ENCODE measurements at regions not wholly inside any gene's neighbourhood (a gene's known extent, or its start where the extent isn't known, plus 50 kb on each side); places are given as distances from the start of the nearest gene placed in this dataset.

GRCh38 chr6:62530985-62531384 lies 245.0 kb upstream of the KHDRBS2 start:
- no peak for DNase-seq (ENCODE audit: low spot score)
- Mint-ChIP-seq H3K27me3 (ENCODE audit: low read depth) (no peaks in the 10 kb centered on the region), H3K9me3 (ENCODE audit: low read depth) (peaks cover 15% of the 10 kb centered on the region), H3K36me3 (ENCODE audit: low read depth) (no peaks in the 10 kb centered on the region), H3K4me3 (ENCODE audit: unreplicated experiment) (no peak overlapping the region), H3K4me1 (ENCODE audit: low read depth) (no peaks in the 10 kb centered on the region), H3K27ac (ENCODE audit: unreplicated experiment) (no peak overlapping the region)
- no peak for TF ChIP-seq CTCF (IDR thresholded peaks at IDR 0.05)

- H3K36me3 Mint-ChIP-seq (ENCODE audit: low read depth): no peaks in the 10 kb centered on the region
- H3K27ac Mint-ChIP-seq (ENCODE audit: unreplicated experiment): no peak overlapping the region
- no peaks in the 10 kb centered on the region for H3K27me3 Mint-ChIP-seq (ENCODE audit: low read depth)
- peaks cover 12% of the 10 kb centered on the region for H3K9me3 Mint-ChIP-seq (ENCODE audit: low read depth)
- no peak overlapping the region for H3K4me3 Mint-ChIP-seq (ENCODE audit: unreplicated experiment)
- no peak for TF ChIP-seq CTCF (IDR thresholded peaks at IDR 0.05)
- no peak for DNase-seq (ENCODE audit: low spot score)
- H3K4me1 Mint-ChIP-seq (ENCODE audit: low read depth): no peaks in the 10 kb centered on the region
These were observed 243.0 kb upstream of the KHDRBS2 start for GRCh38 chr6:62528894-62529526.

DNA sequence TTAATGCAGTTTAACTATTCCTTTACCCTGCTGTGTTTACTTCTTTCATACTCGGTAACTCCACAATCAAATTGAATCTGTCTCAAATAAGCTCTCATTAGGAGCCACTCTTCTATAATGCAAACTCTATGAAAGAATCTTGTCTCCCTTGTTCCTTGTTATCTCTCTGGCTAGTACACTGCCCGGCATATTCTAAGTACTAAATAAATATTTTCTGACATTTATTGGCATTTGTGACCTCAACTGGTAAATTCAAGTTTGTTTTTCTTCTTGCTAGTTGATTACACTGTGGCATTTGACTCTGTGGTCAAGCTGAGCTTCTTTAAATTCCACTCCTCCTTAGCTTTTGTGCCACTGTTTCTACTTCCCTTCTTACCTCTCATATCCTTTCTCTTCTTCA lies 237.6 kb upstream of the KHDRBS2 start:
- Mint-ChIP-seq H3K27ac (ENCODE audit: unreplicated experiment) (no peak overlapping the region), H3K36me3 (ENCODE audit: low read depth) (no peaks in the 10 kb centered on the region), H3K9me3 (ENCODE audit: low read depth) (peaks cover 7% of the 10 kb centered on the region)

GRCh38 chr6:62519574-62519973 lies 233.5 kb upstream of the KHDRBS2 start:
- Mint-ChIP-seq H3K27ac (ENCODE audit: unreplicated experiment) (no peak overlapping the region), H3K9me3 (ENCODE audit: low read depth) (no peaks in the 10 kb centered on the region), H3K4me3 (ENCODE audit: unreplicated experiment) (no peak overlapping the region), H3K27me3 (ENCODE audit: low read depth) (no peaks in the 10 kb centered on the region), H3K36me3 (ENCODE audit: low read depth) (no peaks in the 10 kb centered on the region), H3K4me1 (ENCODE audit: low read depth) (no peaks in the 10 kb centered on the region)
- DNase-seq (ENCODE audit: low spot score): no peak
- no peak for TF ChIP-seq CTCF (IDR thresholded peaks at IDR 0.05)

More for the DNA sequence above, 237.6 kb upstream of the KHDRBS2 start:
- H3K4me3 Mint-ChIP-seq (ENCODE audit: unreplicated experiment): no peak overlapping the region
- no peak for DNase-seq (ENCODE audit: low spot score)
- H3K27me3 Mint-ChIP-seq (ENCODE audit: low read depth): no peaks in the 10 kb centered on the region
- no peak for TF ChIP-seq CTCF (IDR thresholded peaks at IDR 0.05)
- no peaks in the 10 kb centered on the region for H3K4me1 Mint-ChIP-seq (ENCODE audit: low read depth)

DNA sequence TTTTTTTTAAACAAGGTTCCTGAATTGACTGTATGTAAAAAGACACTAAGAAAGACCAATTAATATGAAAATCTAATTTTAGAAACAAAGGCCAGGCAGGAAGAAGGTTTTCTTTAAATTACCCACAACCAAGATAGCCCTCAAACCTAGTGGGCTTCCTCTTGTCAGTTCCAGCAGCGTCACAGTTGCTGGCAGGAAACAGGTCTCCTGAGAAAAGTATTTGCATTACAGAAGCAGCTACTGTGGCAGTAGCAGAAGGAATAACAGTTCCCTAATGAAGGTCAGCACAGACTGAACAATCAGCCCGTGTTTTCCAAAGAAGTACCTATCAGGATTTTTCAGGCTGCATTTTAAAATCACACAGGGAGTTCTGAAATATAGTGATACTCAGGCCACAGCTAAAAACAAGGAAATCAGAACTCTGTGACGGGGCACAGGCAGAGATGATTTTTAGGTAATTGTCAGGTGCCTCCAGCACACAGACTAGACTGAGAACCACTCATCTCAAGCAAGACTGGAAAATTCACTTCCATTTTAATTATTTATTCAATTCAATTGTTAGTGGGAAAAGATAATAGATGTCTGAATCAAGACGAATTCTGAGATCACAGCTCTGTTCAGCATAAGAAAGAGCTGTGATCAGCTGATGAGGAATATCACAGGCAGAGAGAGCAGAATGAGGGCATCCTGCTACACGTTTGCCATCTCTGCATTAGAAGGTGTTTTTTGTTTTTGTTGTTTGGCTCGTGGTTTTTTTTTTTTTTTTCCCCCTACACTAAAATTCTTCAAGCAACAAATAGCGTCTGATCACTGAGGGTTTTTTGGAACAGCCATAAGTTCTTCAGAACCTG lies 230.5 kb upstream of the KHDRBS2 start:
- no peak for DNase-seq (ENCODE audit: low spot score)
- Mint-ChIP-seq H3K4me3 (ENCODE audit: unreplicated experiment) (no peak overlapping the region), H3K9me3 (ENCODE audit: low read depth) (no peaks in the 10 kb centered on the region), H3K27ac (ENCODE audit: unreplicated experiment) (no peak overlapping the region), H3K4me1 (ENCODE audit: low read depth) (no peaks in the 10 kb centered on the region), H3K36me3 (ENCODE audit: low read depth) (no peaks in the 10 kb centered on the region), H3K27me3 (ENCODE audit: low read depth) (no peaks in the 10 kb centered on the region)
- TF ChIP-seq CTCF (IDR thresholded peaks at IDR 0.05): no peak

Measured in chondrocyte (in vitro differentiated cells).